ENCODE measurements at regions not wholly inside any gene's neighbourhood (a gene's known extent, or its start where the extent isn't known, plus 50 kb on each side); places are given as distances from the start of the nearest gene placed in this dataset.

DNA sequence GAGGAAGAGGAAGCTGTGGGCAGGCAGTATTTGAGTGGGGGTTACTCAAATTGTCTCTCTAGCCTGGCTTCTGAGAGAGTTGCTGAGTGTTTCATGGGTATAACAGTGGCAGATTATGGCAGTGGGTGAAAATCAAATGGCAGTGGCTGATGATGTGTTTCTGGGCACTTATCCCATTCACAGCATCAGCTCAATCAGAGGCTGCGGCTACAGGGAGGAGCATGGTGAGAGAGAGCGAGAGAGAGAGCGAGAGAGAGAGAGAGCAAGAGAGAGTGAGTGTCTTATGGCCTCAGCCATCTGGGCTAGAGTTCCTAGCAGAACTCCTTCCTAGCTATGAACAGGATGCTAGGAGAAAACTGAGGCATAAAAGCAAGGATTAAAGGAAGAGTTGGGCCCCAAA is 178.9 kb downstream of the OLFM4 start:
- no peak for DNase-seq

DNA sequence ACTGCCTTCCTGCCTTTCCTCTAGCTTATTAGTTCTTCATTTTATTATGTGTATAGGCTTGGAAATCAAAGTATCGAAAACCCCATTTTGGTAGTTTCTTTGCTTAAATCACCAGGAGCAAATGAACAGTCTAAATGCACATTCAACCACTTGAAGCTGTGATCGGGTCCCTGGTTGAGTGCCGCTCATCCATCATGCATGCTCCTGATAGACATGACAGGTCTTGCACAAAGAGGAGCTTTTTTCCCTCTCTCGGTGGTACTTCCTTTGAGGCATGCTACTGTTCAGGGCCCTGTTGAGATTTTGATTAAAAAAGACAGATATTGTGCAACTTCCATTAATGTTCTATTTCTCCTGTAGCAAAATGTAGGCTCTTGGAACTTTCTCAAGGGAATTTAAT is 185.8 kb downstream of the OLFM4 start:
- no peak for DNase-seq

DNA sequence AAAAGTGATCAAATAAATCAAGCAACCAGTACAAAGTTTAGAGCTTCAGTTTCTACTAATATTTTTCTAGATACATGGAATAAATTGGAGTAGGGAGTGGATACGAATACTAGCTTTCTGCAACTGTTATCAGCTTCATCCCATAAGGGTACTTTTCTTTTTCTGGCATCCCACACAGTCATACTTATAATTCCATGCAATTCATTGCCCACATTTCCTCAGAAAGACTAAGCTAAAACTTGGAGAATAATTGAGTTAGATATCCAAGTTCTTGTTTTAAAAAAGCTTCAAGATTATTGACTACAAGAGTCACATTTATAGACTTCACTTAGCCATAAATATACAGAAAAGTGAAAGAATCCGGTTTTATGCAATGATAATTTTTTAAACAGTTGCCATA is 186.9 kb downstream of the OLFM4 start:
- DNase-seq, result no peak

- DNase-seq, result no peak
Observed at GRCh38 chr13:53216773-53217172, 188.2 kb downstream of the OLFM4 start.

DNA sequence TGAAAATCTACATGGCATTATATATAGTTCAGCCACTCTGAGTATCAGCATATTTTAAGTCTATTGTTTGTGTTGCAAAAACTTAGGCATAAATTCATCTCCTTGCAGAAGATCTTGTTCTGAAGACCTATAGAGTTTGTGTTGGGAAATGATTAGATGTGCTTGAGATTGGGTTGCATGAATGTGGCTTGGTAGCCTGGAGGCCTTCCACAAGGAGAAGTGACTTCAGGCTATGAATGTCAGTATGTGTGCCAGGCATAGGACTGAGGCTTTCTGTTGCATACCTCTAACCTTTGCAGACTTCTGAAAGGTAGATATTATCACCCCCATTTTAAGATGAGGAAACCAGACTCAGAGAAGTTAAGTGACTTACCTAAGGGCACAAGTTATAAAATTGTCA is 188.6 kb downstream of the OLFM4 start:
- DNase-seq, result no peak

GRCh38 chr13:53220038-53220437 is 191.4 kb downstream of the OLFM4 start:
- no peak for DNase-seq

GRCh38 chr13:53237696-53238095 is 209.1 kb downstream of the OLFM4 start:
- no peak for DNase-seq

- no peak for DNase-seq
Observed at GRCh38 chr13:53238261-53238660, 209.6 kb downstream of the OLFM4 start.

- no peak for DNase-seq
Observed at GRCh38 chr13:53240401-53241025, 211.9 kb downstream of the OLFM4 start.

- no peak for DNase-seq
Observed at GRCh38 chr13:53241891-53242348, 213.3 kb downstream of the OLFM4 start.

GRCh38 chr13:53249236-53249635 is 220.6 kb downstream of the OLFM4 start:
- no peak for DNase-seq

DNA sequence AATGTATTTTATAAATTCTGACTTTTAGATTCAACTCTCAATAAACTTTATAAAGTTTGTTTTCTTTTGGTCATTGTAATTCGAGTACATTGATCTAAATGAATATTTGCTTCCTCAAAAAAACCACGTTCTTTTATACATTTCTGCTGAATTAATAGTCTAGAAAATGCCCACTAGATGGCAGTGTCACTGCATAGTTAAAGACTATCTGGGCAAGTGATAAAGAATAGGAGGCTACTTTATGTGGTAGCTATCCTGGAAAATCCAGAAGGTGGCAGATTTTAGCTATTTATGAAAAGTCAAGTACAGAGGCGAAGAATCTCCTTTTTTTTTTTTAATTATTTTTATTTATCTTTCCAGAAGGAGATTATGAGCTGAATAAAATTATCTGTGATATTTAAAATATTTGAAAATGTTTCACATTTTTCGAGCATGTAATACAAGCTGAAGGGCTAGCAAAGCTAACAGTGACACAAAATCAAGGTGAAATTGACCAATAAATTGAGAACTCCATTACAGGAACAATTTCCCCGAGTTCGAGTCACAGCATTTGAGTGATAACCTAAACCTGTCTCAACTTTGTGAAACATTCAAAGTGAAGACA is 221.8 kb downstream of the OLFM4 start:
- peak in 1 of 5 experiments; percentile 53 for DNase-seq

GRCh38 chr13:53250977-53251376 is 222.4 kb downstream of the OLFM4 start:
- no peak for DNase-seq

DNA sequence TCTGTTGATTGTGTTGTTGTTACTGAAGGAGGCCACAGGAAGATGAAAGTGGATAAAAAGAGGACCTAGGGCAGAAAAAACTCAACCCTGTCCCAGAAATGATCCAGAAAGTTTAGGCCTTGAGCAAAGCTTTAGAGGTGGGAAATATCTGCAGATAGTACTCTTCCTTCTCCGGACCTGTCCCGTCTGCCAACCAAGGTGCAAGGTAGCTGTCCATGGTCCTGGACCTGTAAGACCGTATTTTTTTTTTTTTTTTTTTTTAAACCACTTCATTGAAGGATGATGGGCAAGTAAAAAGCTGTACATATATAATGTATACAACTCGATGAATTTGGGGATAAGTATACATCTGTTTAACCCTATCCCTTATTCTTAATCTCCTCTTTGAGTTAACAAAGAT is 225.9 kb downstream of the OLFM4 start:
- peak in 1 of 5 experiments; percentile 19 for DNase-seq

DNA sequence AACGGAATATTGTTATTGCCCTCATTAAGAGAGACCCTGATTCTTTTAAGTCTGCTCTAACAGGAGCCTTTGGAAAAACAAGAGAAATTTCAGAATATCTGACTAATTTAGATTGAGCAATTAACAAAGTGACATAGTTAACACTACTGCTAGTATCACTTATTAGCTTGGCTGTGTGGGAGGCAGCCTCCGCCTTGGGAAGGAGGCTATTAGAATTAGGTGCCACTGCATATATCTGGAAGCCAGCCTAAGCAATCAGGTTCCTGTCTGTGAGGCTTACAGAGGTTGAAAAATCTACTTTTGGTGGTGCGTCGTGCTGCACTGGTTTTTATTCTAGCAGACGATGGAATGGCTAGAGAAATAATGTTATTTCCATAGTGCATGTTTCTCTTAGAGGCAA is 227.2 kb downstream of the OLFM4 start:
- DNase-seq, result no peak

DNA sequence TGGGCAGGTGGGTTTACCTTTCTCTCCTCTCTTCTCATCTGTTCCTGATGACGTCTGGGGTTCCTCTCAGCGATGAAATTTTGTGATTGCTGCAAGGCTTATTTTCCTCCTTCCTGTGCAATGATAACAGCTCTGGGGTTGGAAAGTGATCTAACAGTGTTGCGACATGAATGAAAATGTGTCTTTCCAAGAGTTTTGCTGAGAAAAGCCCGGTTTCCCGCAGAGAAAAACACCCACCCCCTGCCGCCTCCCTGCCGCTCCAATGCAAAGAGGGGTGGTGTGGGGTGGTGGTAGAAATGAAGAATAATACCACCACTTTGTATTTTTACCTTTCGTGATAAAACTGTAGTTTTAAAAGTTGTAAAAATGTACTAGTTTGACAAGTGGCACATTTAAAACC is 232.0 kb downstream of the OLFM4 start:
- no peak for DNase-seq

DNA sequence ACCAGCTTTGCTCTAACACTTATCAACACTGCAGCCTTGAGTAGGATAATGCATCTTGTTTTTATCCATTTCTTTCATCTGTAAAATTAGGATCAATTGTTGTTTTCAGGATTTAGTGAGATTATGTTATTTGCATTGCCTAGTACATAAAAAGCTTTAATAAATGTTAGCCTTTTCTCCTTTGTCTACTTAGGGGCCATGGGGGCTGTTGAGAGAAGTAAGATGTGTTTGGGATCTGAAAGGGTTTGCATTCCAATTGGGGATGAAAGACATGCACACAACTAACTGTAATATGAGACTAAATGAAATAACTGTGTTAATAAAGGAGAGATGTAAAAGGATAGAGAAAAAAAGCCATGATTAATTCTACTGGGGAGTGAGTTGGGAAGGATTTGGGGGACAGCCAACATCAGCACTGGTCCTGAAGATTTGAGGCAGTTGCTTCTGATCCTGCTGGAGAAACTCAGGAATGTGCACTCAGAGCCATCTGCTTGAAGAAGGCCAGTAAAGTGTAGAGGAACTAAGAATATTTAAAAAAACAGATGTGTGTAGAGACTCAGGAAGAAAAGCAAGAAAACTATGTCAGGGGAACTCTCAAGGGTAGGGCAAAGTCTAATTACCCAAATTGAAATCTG is 236.3 kb downstream of the OLFM4 start:
- no peak for DNase-seq

- DNase-seq, result no peak
Observed at GRCh38 chr13:53266757-53267156, 238.1 kb downstream of the OLFM4 start.

GRCh38 chr13:53269634-53270033 is 241.0 kb downstream of the OLFM4 start:
- no peak for DNase-seq

- DNase-seq, result no peak
Observed at GRCh38 chr13:53272873-53273272, 244.3 kb downstream of the OLFM4 start.

GRCh38 chr13:53276265-53276664 is 247.7 kb downstream of the OLFM4 start:
- no peak for DNase-seq

DNA sequence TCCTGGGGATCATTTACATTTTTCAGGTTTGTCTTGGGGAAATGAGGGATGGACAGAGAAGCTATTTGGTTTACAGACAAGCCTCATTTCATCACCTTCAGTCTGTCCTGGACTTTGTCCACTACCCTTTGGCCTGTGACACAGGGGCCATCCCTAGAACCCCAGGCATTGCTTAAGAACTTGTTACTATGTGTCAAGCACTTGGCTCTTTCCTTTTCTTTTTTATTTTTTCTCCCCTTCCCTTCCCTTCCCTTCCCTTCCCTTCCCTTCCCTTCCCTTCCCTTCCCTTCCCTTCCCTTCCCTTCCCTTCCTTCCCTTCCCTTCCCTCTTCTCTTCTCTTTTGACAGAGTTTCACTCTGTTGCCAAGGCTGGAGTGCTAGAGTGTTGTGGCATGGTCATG is 253.1 kb downstream of the OLFM4 start:
- DNase-seq, result no peak

GRCh38 chr13:53285896-53286430 is 257.4 kb downstream of the OLFM4 start:
- DNase-seq, result no peak

DNA sequence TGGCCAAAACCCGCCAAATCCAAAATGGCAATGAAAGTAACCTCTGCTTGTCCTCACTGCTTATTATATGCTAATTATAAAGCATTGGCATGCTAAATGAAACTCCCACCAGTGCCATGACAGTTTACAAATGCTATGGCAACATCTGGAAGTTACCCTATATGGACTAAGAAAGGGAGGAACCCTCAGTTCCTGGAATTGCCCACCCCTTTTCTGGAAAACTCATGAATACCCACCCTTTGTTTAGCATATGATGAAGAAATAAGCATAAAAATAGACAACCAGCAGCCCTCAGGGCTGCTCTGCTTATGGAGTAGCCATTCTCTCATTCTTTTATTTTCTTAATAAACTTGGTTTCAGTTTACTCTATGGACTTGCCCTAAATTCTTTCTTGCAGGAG is 269.8 kb downstream of the OLFM4 start:
- DNase-seq, result no peak

Measured in T-helper 2 cell (primary cell).